ENCODE measurements at regions not wholly inside any gene's neighbourhood (a gene's known extent, or its start where the extent isn't known, plus 50 kb on each side); places are given as distances from the start of the nearest gene placed in this dataset.

- TF ChIP-seq, protein P1, sequence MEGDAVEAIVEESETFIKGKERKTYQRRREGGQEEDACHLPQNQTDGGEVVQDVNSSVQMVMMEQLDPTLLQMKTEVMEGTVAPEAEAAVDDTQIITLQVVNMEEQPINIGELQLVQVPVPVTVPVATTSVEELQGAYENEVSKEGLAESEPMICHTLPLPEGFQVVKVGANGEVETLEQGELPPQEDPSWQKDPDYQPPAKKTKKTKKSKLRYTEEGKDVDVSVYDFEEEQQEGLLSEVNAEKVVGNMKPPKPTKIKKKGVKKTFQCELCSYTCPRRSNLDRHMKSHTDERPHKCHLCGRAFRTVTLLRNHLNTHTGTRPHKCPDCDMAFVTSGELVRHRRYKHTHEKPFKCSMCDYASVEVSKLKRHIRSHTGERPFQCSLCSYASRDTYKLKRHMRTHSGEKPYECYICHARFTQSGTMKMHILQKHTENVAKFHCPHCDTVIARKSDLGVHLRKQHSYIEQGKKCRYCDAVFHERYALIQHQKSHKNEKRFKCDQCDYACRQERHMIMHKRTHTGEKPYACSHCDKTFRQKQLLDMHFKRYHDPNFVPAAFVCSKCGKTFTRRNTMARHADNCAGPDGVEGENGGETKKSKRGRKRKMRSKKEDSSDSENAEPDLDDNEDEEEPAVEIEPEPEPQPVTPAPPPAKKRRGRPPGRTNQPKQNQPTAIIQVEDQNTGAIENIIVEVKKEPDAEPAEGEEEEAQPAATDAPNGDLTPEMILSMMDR (IDR thresholded peaks at IDR 0.05): no peak
- TF ChIP-seq POLR2AphosphoS5 (IDR thresholded peaks at IDR 0.05) (no peak), POLR2A (IDR thresholded peaks at IDR 0.05) (no peak)
These were observed 660.8 kb downstream of the TBC1D22A start for GRCh38 chr22:47423266-47423665.
